Left kidney (tissue), 1 donor: ENCODE measurements at regions not wholly inside any gene's neighbourhood (a gene's known extent, or its start where the extent isn't known, plus 50 kb on each side); places are given as distances from the start of the nearest gene placed in this dataset.

Experiments used
- DNase-seq: peaks from one replicate; pipeline ENCODE4 v3.0.0-alpha.2; 2013

DNA sequence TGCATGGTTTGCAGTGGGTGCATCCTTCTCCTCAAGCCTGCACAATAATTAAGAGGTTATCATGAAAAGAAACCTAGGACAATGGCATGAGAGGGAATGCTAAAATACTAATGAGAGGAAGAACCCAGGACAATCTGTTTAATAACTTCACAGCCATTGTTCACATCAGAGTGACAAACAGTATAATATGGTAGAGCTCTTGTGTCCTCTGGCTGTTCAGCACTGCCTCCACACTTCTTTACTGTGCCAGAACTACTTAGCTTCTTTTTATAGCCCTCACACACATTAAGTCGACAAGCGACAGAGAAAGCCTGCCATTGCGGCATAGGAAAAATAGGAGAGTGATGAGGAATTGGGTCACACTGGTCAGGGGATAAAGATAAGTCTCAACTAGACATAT lies 65.0 kb upstream of the MEIS2 start:
- no peak for DNase-seq

DNA sequence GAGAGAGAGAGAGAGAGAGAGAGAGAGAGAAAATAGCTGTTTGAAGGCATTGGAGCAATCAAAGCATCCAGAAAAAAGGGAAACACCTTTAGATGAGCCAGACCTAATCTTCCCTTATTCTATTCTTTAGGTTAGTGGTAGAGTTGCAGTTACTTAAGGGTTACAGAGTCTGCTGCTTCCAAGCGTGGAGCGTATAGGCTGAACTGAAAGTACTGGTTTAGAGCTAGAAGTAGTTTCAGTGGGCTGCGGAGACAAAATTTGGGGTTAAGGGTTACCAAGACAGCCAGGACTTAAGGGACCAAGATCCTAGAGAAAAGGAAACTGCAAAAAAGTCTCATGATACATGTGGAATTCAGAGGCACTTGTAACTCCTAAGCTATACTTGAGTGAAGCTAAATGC lies 66.1 kb upstream of the MEIS2 start:
- DNase-seq: no peak

DNA sequence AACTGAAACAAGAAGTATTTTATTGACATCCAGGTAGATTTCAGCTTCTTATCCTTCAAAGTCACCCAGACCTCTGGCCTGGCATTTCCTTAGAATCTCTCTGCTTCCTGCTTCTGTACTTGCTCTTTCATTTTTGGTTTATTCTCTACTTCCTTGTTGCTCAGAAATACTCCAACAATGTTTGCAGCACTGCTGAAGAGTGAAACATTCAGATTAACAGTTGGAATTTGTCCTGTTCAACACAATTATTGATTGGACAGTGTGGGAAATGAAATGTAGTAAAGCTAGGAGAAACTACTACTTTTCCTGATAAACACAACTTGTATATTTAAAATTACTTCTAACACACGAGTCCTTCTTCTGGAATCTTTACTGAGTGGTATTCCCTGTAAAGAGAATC lies 81.0 kb upstream of the MEIS2 start:
- no peak for DNase-seq

GRCh38 chr15:37199545-37199944 lies 99.2 kb upstream of the MEIS2 start:
- peak; percentile 11 for DNase-seq

GRCh38 chr15:37203050-37203449 lies 102.7 kb upstream of the MEIS2 start:
- DNase-seq: no peak

DNA sequence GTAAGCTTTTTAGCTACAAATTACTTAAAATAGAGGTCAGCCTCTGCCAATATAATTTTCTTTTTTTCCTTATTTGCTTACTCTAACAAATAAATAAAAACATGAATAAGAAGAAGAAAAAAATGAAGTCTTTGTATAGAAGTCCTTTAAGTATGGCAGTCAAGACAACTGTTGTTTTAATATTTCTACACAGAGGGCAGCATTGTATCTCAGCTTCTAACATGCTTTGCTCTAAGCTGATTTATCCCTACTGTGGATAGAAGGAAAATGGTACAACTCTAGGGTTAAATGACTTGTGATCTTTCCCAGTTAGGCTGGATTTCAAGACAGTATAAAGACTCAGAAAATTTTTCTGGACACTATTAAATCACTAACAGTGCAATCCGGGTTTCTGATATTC lies 104.3 kb upstream of the MEIS2 start:
- DNase-seq: peak; percentile 5

- no peak for DNase-seq
These were observed 106.3 kb upstream of the MEIS2 start for GRCh38 chr15:37206690-37207089.

- DNase-seq: no peak
These were observed 108.0 kb upstream of the MEIS2 start for GRCh38 chr15:37208146-37209040.

- DNase-seq: no peak
These were observed 108.7 kb upstream of the MEIS2 start for GRCh38 chr15:37209041-37209363.

DNA sequence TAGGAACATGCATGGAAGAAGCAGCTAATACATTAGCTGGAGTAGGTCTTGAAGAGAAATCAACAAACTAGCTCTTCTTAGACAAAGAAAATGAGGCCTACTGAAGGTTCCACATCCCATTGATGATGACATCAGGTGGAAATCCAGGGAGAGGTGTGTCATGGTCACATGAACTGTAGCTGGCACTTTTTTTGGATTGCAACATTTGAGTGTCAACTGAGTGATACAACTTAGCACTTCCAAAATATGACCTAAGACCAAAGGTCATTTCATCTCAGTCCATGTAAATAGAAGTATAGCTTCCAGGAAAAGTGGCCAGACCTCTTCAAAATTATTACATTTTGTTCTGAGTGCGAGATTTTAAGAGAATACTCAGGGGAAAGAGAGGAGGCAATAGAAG lies 117.2 kb upstream of the MEIS2 start:
- DNase-seq: no peak

DNA sequence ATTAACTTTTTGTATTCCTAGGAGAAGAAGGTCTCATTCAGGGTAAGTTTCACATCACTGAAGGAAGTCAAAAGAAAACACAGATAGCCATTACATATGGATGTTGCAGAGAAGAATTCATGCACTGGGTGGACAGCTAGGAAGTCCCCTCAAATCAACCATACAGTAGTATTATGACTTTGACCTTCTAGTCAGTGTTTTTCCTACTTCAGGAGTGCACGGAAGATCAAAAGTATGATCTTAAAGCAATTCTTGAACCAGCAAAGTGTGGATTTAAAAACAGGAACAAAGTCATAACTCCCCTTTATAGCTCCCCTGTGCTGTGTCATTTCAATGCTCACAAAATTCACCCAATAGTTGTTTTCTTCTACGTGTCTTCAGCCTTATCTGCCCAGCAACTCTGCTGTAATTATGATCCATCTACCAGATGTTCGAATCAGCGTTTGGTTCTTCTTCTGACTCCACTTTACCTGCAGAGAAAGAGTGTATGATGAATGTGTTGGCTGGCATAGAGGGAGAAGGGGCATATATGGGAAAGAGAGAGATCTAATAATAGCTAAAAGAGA lies 118.1 kb upstream of the MEIS2 start:
- DNase-seq: no peak

DNA sequence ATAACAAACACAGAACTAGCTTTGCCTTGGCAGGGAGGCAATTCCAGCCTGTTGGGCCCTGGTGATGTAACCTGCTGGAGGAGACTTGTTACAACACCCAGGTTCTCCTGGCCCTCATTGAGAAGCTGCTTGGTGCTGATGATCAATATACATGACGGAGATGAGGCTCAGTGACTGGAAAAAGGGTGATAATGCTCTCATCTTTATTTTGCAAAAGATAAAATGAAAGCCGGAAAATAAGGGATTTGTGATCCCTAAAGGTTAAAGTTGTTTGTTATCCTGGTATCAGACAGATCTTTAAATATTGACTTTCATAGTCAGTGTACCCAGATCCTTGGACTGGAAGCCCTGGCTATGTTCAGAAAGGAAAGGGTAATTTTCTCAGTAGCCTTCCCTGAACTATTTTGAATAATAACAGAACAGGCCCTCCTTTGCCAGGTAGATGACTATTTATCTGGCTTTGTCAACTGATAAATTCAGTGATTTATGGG lies 118.9 kb upstream of the MEIS2 start:
- no peak for DNase-seq

- DNase-seq: no peak
These were observed 120.8 kb upstream of the MEIS2 start for GRCh38 chr15:37220949-37221670.

DNA sequence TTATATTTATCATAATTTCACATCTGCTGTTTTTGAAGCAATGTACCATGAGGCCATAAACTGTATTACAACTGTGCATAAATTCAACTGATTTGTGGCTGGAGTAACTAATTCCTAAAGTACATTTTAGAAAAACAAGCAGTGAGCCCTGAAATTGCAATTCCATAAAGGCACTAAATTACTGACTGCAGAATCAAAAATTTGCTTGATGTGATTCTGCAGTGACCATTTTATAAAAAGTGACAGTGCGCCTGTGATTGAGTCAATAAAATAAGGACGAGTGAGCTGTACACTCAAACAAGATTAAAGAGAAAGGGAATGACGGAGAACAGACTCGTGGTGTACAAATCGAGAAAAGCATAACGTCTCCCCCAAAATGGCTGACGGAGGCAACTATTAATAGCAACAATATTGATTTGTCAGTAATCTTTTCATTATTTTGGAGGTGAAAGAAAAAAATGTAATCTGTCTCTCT lies 121.4 kb upstream of the MEIS2 start:
- no peak for DNase-seq

DNA sequence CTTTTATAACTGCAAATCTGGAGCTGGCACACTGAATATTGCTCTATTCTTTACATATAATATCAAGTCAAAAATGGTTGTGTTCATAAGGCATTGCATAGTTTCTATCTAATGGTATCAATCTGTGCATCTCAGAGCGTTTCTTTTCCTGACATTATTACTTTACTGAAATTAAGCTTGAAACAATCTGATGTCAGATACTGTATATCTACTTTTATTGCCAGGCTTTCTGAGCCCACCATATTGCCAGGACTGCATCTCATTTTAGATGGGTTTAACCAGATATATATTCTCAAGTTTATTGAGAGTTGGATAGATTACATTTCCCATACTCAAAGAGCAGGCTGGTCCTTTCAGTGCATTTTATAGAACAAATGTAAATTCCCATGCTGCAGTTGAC lies 122.7 kb upstream of the MEIS2 start:
- DNase-seq: no peak

- no peak for DNase-seq
These were observed 129.7 kb upstream of the MEIS2 start for GRCh38 chr15:37229855-37230619.

- DNase-seq: no peak
These were observed 145.0 kb upstream of the MEIS2 start for GRCh38 chr15:37245358-37245757.

DNA sequence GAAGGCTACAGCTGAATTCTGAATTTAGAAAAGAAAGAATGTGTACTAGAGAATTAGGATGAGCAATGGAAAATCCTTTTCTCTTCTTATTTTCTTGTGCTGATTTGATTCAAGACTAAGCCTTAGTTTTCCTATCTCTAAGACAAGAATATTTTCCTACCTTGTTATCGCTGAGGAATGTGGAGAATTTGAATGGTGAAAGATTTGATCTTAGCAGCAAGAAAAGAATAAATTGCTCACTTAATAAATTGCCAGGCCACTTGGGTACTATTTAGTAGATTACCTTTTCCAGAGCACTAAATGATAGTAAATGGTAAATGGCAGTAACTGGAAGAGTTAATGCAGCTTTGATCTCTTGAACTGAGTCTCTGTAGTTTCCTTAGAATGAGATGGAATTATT lies 145.7 kb upstream of the MEIS2 start:
- DNase-seq: no peak

GRCh38 chr15:37246856-37247255 lies 146.5 kb upstream of the MEIS2 start:
- no peak for DNase-seq

DNA sequence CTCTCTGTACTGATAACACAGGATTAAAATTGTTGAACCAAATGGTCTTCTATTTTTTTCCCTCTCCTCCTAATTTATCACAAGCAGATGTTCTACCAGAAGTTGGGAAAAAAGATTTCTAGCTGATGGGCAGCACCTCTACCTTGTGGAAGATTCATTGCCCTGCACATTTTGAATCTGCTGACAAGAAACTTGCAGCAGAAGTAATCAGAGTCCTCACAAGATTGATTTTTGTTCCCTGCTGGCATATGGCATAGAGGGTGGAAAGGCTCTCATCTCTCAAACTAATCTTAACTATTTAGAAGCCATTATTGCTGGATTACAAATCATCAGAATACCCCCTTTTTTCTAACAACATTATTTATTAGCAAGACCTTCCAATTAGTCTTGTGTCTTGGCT lies 148.9 kb upstream of the MEIS2 start:
- no peak for DNase-seq

DNA sequence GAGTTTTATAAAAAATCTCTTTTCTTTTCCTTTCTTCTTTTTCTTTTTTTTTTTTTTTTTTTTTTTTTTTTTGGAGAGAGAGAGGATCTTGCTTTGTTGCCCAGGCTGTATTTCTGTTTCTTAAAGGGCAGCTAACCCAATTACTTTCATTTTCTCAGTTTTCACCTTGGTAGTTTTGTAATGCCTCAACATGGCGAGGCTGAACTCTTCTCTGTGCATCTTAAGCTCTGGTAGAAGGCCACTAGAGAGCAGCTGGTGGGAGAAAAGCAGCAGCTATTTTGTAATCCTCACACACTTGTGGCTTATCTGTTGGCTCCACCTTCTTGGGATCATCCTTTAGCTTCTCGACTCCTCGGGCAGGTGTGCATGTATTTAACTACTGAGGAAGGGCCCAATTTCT lies 152.2 kb upstream of the MEIS2 start:
- no peak for DNase-seq

DNA sequence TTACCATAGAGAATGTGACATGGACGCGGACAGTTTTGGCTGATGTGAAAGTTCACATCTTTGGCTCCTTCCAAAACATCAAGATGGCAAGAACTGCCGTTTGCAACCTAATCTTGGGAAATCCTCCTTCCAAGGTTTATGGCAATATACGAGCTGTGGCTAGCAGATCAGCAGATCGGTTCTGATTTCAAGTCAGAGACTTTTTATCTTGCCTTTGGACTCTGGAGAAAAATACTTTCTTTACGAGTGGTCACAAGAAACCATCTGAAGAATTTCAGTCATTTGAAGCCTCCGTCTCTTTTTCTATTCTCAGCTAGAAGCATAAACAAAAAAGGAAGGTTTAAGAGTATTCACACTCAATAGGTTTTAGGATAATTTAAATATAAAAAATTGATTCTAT lies 153.5 kb upstream of the MEIS2 start:
- no peak for DNase-seq
